Neural progenitor cell (in vitro differentiated cells): ENCODE measurements at regions not wholly inside any gene's neighbourhood (a gene's known extent, or its start where the extent isn't known, plus 50 kb on each side); places are given as distances from the start of the nearest gene placed in this dataset.

Experiments used
- EZH2phosphoT487 ChIP-seq: fragments of 200-600 bp; sonication (generic); IDR thresholded peaks from 2 replicates; pipeline ENCODE4 v1.6.1; 2017; ENCODE audit warnings: antibody characterized with exemption
- TF ChIP-seq, protein P1 (sequence below): fragments of 200-600 bp; sonication (generic); IDR thresholded peaks from 2 replicates; pipeline ENCODE4 v1.5.1; 2017; ENCODE audit warnings: antibody characterized with exemption, mild to moderate bottlenecking

DNA sequence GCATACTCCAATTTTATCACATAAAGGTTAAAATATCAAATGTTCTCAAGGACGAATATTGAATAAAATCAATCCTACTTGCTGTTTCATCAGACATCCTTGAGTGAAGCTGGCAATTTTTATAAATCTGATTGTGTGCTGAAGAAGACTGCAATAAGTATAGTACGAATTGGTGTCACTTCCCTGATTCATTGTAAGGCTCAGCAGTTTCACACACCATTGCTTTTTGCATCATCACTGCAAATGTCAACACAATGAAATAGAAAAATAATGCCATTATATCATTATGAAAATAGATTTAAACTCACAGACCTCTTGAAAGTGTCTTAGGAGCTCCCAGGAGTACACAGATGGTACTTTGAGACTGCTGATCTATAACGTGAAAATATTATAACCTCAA is 172.5 kb downstream of the ANKRD50 start:
- TF ChIP-seq, protein P1, sequence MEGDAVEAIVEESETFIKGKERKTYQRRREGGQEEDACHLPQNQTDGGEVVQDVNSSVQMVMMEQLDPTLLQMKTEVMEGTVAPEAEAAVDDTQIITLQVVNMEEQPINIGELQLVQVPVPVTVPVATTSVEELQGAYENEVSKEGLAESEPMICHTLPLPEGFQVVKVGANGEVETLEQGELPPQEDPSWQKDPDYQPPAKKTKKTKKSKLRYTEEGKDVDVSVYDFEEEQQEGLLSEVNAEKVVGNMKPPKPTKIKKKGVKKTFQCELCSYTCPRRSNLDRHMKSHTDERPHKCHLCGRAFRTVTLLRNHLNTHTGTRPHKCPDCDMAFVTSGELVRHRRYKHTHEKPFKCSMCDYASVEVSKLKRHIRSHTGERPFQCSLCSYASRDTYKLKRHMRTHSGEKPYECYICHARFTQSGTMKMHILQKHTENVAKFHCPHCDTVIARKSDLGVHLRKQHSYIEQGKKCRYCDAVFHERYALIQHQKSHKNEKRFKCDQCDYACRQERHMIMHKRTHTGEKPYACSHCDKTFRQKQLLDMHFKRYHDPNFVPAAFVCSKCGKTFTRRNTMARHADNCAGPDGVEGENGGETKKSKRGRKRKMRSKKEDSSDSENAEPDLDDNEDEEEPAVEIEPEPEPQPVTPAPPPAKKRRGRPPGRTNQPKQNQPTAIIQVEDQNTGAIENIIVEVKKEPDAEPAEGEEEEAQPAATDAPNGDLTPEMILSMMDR, result no peak
- TF ChIP-seq EZH2phosphoT487, result no peak
